A549 (cell line): ENCODE measurements at regions not wholly inside any gene's neighbourhood (a gene's known extent, or its start where the extent isn't known, plus 50 kb on each side); places are given as distances from the start of the nearest gene placed in this dataset.

Source experiments
- HOXB5 ChIP-seq: fragments of 250-450 bp; sonication (Bioruptor Pico); IDR thresholded peaks from 2 replicates; pipeline ENCODE4 v1.5.0; 2020; ENCODE audit warnings: mild to moderate bottlenecking, moderate library complexity
- MAZ ChIP-seq: fragments of 150-350 bp; IDR thresholded peaks from 2 replicates; pipeline ENCODE4 v1.6.1; 2014; ENCODE audit warnings: antibody characterized with exemption, low read depth, low read length, borderline replicate concordance
- MYC ChIP-seq: IDR thresholded peaks from 2 replicates; pipeline ENCODE4 v1.6.1; 2012; ENCODE audit warnings: mild to moderate bottlenecking, inconsistent platforms, low read length, improper control_type of control experiment, borderline replicate concordance
- RAD21 ChIP-seq, 2 experiments: fragments of >200 bp in 1 of 2; sonication (Bioruptor Twin) in 1 of 2; formaldehyde crosslinking in 1 of 2; IDR thresholded peaks in 1 of 2; conservative IDR thresholded peaks in 1 of 2; 2 replicates in 1 of 2; 3 replicates in 1 of 2; pipeline ENCODE4 v1.6.1; 2012 to 2018; ENCODE audit warnings: inconsistent platforms in 1 of 2
- RCOR1 ChIP-seq: fragments of 150-350 bp; IDR thresholded peaks from 2 replicates; pipeline ENCODE4 v1.6.1; 2014; ENCODE audit warnings: antibody characterized with exemption, low read length, low read depth
- RFX5 ChIP-seq: fragments of 450-650 bp; IDR thresholded peaks from 2 replicates; pipeline ENCODE4 v1.7.1; 2014; ENCODE audit warnings: antibody characterized with exemption, mild to moderate bottlenecking, moderate library complexity
- ZC3H11A ChIP-seq: fragments of 450-650 bp; IDR thresholded peaks from 2 replicates; pipeline ENCODE4 v1.6.1; 2014; ENCODE audit warnings: antibody characterized with exemption, mild to moderate bottlenecking
- TF ChIP-seq, protein P1 (sequence below): fragments of >200 bp; sonication (Bioruptor Twin); formaldehyde crosslinking; IDR thresholded peaks from 3 replicates; pipeline ENCODE4 v1.5.1; 2016

DNA sequence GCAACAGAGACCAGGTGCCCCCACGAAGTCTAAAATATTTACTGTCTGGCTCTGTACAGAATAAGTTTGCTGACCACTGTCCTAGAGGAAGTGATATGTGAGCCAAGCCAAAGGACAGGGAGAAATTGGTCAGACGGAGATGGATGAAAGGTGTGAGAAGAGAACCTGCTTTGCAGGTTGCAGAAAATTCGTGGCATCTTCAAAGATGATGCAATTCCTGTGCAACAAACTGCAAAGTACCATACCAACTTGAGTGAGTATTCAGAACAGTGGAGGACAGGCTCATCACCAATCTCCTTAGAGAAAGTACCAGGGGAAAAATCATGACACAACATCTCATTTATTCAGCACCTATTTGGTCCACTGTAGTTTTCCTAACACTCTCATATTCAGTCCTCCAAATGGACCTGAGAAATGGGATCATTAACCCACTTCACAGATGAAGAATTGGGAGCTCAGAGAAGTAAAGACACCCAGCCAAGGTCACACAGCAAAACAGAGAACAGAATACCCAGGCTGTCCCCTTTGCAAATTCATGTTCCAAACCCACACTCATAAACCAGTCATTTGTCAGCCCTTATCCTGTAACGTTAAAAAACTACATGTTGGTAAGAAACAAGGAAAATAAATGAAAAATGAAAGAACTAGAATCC is 536.8 kb downstream of the MIAT start:
- TF ChIP-seq HOXB5 (CRISPR knock-in tag): no peak
- TF ChIP-seq RAD21 (conservative IDR thresholded peaks at IDR 0.05 in 1 of 2, IDR thresholded peaks at IDR 0.05 in 1 of 2): no peak
- TF ChIP-seq, protein P1, sequence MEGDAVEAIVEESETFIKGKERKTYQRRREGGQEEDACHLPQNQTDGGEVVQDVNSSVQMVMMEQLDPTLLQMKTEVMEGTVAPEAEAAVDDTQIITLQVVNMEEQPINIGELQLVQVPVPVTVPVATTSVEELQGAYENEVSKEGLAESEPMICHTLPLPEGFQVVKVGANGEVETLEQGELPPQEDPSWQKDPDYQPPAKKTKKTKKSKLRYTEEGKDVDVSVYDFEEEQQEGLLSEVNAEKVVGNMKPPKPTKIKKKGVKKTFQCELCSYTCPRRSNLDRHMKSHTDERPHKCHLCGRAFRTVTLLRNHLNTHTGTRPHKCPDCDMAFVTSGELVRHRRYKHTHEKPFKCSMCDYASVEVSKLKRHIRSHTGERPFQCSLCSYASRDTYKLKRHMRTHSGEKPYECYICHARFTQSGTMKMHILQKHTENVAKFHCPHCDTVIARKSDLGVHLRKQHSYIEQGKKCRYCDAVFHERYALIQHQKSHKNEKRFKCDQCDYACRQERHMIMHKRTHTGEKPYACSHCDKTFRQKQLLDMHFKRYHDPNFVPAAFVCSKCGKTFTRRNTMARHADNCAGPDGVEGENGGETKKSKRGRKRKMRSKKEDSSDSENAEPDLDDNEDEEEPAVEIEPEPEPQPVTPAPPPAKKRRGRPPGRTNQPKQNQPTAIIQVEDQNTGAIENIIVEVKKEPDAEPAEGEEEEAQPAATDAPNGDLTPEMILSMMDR: no peak
- no peak for TF ChIP-seq RFX5
- no peak for TF ChIP-seq ZC3H11A
- TF ChIP-seq MYC: no peak
- no peak for TF ChIP-seq RCOR1
- no peak for TF ChIP-seq MAZ
